GM12874 (cell line): ENCODE measurements at regions not wholly inside any gene's neighbourhood (a gene's known extent, or its start where the extent isn't known, plus 50 kb on each side); places are given as distances from the start of the nearest gene placed in this dataset.

Experiments used
- TF ChIP-seq, protein P1 (sequence below): IDR thresholded peaks from 2 replicates; pipeline ENCODE4 v1.5.1; 2011; ENCODE audit warnings: low read depth, mild to moderate bottlenecking, control low read depth, low read length, moderate library complexity; ENCODE audit not compliant: insufficient read depth

DNA sequence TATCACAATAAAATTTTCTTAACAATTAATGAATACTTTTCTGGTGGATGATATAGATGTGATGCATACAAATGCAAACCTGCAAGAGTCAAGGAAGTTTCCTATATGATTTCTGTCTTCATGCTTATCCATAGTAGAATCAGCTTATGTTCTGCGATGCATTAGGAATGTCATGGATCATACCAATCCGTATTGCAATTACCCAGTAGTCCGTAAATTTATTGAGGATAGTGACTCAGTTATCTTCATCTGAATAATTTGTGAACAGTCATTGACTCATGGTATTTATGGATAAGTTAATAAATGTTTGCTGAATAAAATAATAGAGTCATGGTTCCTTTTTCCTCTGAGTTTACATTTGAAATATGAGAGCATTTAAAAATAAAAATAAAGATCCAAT is 483.4 kb downstream of the LRFN5 start:
- TF ChIP-seq, protein P1, sequence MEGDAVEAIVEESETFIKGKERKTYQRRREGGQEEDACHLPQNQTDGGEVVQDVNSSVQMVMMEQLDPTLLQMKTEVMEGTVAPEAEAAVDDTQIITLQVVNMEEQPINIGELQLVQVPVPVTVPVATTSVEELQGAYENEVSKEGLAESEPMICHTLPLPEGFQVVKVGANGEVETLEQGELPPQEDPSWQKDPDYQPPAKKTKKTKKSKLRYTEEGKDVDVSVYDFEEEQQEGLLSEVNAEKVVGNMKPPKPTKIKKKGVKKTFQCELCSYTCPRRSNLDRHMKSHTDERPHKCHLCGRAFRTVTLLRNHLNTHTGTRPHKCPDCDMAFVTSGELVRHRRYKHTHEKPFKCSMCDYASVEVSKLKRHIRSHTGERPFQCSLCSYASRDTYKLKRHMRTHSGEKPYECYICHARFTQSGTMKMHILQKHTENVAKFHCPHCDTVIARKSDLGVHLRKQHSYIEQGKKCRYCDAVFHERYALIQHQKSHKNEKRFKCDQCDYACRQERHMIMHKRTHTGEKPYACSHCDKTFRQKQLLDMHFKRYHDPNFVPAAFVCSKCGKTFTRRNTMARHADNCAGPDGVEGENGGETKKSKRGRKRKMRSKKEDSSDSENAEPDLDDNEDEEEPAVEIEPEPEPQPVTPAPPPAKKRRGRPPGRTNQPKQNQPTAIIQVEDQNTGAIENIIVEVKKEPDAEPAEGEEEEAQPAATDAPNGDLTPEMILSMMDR: no peak

DNA sequence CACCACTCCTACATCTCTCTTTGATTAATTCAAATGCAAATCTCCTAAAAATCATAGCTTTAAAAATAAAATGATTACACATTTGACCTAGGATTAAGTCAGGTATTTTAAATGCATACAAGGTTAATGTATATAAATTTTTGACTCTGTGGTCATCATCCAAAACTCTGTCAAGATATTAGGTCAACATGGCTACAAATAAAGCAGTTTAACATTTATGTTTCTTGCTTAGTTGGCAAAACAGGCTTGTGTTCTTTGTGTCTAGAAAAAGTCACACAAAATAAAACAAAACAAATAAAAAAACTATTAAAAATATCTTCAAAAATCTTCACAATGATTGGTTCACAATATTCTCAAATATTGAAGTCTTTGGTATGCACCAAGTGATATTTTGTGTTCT is 473.2 kb downstream of the LRFN5 start:
- TF ChIP-seq, protein P1: no peak

DNA sequence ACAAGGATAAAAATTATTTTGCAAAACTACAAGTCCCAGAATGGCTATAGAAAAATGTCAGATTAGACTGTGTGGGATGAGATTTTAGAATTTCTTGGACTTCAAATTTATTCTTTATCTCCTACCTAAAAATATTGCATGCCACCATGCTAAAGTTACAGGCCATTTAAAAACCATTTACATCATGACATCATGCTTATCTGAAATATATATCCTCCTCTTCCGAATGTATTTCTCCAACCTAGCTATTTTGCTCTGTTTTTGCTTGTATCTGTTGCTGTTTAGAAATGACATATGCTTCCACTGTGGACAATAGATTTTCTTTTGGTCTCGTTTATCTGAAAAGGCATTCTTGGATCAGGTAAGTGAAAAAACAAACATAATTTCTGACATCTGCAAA is 471.7 kb downstream of the LRFN5 start:
- TF ChIP-seq, protein P1: no peak

DNA sequence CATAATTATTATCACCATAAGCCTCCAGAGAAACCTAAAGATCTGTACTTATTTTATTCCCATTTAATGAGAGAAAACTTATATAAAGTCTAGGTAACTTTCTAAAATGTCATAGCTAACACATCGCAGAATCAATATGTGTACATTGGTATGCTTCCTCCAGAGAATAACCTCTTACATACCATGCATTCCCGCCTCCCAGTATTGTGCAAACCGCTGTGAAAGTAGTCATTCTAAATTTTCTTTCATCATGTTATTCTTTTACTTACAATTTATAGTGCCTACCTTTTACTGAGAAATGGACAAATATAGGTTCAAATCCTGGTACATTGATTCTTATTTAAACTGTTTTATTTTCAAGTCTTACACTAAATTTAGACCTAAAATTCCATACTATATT is 463.4 kb downstream of the LRFN5 start:
- TF ChIP-seq, protein P1: no peak

DNA sequence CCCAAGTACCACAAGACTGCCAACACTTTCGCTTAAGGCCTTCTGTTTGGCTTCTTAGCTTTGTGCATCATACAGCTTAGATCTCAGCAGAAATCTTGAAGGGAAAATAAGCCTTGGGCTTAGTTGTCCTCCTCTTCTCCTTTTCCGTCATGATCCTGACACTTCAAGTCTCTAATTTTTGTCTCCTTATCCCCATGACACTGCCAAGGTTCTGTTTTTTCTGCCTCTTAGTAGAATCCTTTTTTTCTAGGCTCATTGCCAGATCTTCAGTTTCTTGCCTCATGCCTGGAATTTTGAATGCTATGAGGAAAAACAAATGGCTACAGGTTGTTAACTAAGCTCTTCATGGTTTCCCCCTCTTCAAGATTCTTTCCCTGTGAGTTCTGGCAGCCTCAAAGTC is 450.4 kb downstream of the LRFN5 start:
- TF ChIP-seq, protein P1: no peak

DNA sequence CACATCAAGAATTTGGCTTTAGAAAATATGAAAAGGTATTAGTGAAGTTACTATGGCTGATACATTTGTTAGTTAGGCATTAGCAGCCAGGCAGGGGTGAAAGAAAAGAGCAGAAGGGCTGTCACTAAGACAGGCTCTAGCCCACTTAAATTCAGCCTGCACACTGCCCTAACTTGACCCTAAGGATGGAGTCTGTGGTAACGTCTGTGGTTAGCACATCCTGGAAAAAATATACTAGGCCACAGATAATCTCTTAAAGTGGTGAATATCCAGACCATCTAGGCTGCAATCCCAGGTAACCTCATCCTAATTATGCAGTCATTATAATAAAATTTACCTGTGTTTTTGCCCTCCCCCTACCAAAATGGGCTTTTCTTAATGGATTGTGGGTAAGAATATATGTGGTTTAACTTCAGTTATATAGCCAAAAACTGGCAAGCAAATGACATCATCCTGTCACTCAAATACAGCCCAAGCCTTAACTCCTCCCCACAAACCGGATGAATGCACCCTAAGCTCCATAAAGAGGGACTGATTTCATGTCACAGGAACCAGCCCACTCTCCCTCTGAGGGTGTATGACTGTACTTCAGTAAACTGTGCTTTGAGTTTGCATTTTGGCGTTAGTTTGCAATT is 440.9 kb downstream of the LRFN5 start:
- TF ChIP-seq, protein P1: no peak

DNA sequence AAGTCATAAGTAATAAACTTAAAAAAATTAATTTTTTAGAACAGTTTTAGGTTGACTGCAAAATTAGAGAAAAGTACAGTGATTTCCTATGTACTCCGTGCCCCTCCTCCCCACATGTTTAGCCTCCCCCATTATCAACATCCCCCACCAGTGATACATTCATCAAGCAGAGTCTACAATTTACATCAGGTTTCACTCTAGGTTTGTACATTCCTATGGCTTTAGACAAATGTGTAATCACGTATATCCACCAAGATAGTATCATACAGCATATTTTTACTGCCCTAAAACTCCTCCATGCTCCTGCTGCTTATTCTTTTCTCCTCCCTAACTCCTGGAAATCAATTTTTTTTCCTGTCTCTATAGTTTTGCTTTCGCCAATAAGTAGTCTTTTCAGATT is 438.7 kb downstream of the LRFN5 start:
- TF ChIP-seq, protein P1: no peak
